ENCODE measurements at regions not wholly inside any gene's neighbourhood (a gene's known extent, or its start where the extent isn't known, plus 50 kb on each side); places are given as distances from the start of the nearest gene placed in this dataset.

GRCh38 chr11:71369411-71369810, 78.8 kb downstream of the DHCR7 start:
- TF ChIP-seq GATA2 (IDR thresholded peaks at IDR 0.05; ENCODE audit: low read depth, low read length) = no peak
- TF ChIP-seq GATA3 (IDR thresholded peaks at IDR 0.05; ENCODE audit: low read depth, low read length) = no peak
